NCI-H69 (cell line): ENCODE measurements at regions not wholly inside any gene's neighbourhood (a gene's known extent, or its start where the extent isn't known, plus 50 kb on each side); places are given as distances from the start of the nearest gene placed in this dataset.
"Not testable (repeated sequence)": the region's sequence is repeated elsewhere in the genome, so short reads cannot be mapped to it uniquely, and the experiment has no call there.

Source experiments
- DNase-seq: peaks from one replicate; lab custom pipeline; 2025; lab: John Stamatoyannopoulos, UW

- DNase-seq = no peak
These were observed 1830.0 kb upstream of the DEFB115 start for GRCh38 chr20:29427201-29428060.

- no peak for DNase-seq
These were observed 1826.9 kb upstream of the DEFB115 start for GRCh38 chr20:29430531-29430930.

GRCh38 chr20:29440721-29441120 lies 1816.7 kb upstream of the DEFB115 start:
- DNase-seq = not testable (repeated sequence)

- DNase-seq = peak; percentile 42
These were observed 1814.2 kb upstream of the DEFB115 start for GRCh38 chr20:29443206-29443781.

GRCh38 chr20:29443819-29444218 lies 1813.6 kb upstream of the DEFB115 start:
- no peak for DNase-seq

GRCh38 chr20:29445050-29445907 lies 1812.2 kb upstream of the DEFB115 start:
- DNase-seq = peak; percentile 29

GRCh38 chr20:29447517-29448484 lies 1809.7 kb upstream of the DEFB115 start:
- not testable (repeated sequence) for DNase-seq

GRCh38 chr20:29448806-29449470 lies 1808.5 kb upstream of the DEFB115 start:
- no peak for DNase-seq

- no peak for DNase-seq
These were observed 1805.3 kb upstream of the DEFB115 start for GRCh38 chr20:29452186-29452585.

GRCh38 chr20:29456987-29457693 lies 1800.3 kb upstream of the DEFB115 start:
- not testable (repeated sequence) for DNase-seq

GRCh38 chr20:29472606-29473005 lies 1784.9 kb upstream of the DEFB115 start:
- no peak for DNase-seq

GRCh38 chr20:29492840-29493239 lies 1764.6 kb upstream of the DEFB115 start:
- not testable (repeated sequence) for DNase-seq

GRCh38 chr20:29496767-29497166 lies 1760.7 kb upstream of the DEFB115 start:
- DNase-seq = not testable (repeated sequence)

- peak; percentile 66 for DNase-seq
These were observed 1760.2 kb upstream of the DEFB115 start for GRCh38 chr20:29497261-29497671.

GRCh38 chr20:29497684-29498083 lies 1759.8 kb upstream of the DEFB115 start:
- not testable (repeated sequence) for DNase-seq

GRCh38 chr20:29500738-29501137 lies 1756.7 kb upstream of the DEFB115 start:
- DNase-seq = not testable (repeated sequence)

- DNase-seq = not testable (repeated sequence)
These were observed 1742.8 kb upstream of the DEFB115 start for GRCh38 chr20:29514634-29515033.

- not testable (repeated sequence) for DNase-seq
These were observed 1740.6 kb upstream of the DEFB115 start for GRCh38 chr20:29516847-29517246.

GRCh38 chr20:29519610-29520241 lies 1737.7 kb upstream of the DEFB115 start:
- not testable (repeated sequence) for DNase-seq
